Upper lobe of left lung (tissue), 4 donors: ENCODE measurements at regions not wholly inside any gene's neighbourhood (a gene's known extent, or its start where the extent isn't known, plus 50 kb on each side); places are given as distances from the start of the nearest gene placed in this dataset.

ENCODE experiments used
- POLR2A ChIP-seq, 4 donors: fragments of 450-650 bp; IDR thresholded peaks; one replicate each; pipeline ENCODE4 v1.5.1; 2016 to 2017; ENCODE audit warnings: antibody characterized with exemption in 4 of 4, mild to moderate bottlenecking in 2 of 4
- TF ChIP-seq, protein P1 (sequence below), 6 experiments: fragments of 450-650 bp in 4 of 6; fragments of 200-600 bp in 2 of 6; sonication (generic) in 2 of 6; IDR thresholded peaks; one replicate each; pipeline ENCODE4 v1.5.1; 2016 to 2019; ENCODE audit warnings: antibody characterized with exemption in 6 of 6

DNA sequence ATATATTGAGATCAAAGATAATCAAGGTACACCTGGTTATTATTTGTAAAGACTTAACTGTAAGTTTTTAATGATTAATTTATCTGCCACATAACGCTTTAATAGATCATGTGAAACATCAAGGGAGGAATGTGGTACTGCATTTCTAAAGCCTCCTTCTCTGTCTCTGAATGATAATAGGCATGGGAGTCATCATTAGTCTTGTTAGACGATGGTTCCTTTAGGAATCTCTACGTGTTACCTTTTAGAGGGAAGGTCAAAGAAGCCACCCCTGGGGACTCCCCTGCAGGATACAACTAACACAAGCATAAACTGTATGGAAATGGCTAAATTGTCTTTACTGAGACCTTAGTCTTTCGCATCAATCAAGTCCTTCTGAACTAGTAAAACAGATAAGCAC is 173.6 kb upstream of the MCHR2 start:
- TF ChIP-seq, protein P1, sequence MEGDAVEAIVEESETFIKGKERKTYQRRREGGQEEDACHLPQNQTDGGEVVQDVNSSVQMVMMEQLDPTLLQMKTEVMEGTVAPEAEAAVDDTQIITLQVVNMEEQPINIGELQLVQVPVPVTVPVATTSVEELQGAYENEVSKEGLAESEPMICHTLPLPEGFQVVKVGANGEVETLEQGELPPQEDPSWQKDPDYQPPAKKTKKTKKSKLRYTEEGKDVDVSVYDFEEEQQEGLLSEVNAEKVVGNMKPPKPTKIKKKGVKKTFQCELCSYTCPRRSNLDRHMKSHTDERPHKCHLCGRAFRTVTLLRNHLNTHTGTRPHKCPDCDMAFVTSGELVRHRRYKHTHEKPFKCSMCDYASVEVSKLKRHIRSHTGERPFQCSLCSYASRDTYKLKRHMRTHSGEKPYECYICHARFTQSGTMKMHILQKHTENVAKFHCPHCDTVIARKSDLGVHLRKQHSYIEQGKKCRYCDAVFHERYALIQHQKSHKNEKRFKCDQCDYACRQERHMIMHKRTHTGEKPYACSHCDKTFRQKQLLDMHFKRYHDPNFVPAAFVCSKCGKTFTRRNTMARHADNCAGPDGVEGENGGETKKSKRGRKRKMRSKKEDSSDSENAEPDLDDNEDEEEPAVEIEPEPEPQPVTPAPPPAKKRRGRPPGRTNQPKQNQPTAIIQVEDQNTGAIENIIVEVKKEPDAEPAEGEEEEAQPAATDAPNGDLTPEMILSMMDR (IDR thresholded peaks at IDR 0.05) = no peak
- TF ChIP-seq POLR2A (IDR thresholded peaks at IDR 0.05) = no peak
